Trophoblast cell (in vitro differentiated cells and primary cell): ENCODE measurements at regions not wholly inside any gene's neighbourhood (a gene's known extent, or its start where the extent isn't known, plus 50 kb on each side); places are given as distances from the start of the nearest gene placed in this dataset.
"Not testable (repeated sequence)": the region's sequence is repeated elsewhere in the genome, so short reads cannot be mapped to it uniquely, and the experiment has no call there.

Experiments used
- DNase-seq, 2 donors: peaks; one replicate each; pipeline ENCODE4 v3.0.0-alpha.2; 2016
- H2AFZ ChIP-seq: 2 replicates; pipeline ENCODE4 v1.6.1; 2013; ENCODE audit warnings: low read length, moderate library complexity, mild to moderate bottlenecking; ENCODE audit not compliant: insufficient read depth, poor library complexity
- H2AK5ac ChIP-seq: 2 replicates; pipeline ENCODE4 v1.6.1; 2013; ENCODE audit warnings: mild to moderate bottlenecking, low read length
- H2BK120ac ChIP-seq: 2 replicates; pipeline ENCODE4 v1.6.1; 2013; ENCODE audit warnings: low read length, mild to moderate bottlenecking, moderate library complexity; ENCODE audit not compliant: insufficient read depth, poor library complexity
- H2BK12ac ChIP-seq: 2 replicates; pipeline ENCODE4 v1.6.1; 2013; ENCODE audit warnings: mild to moderate bottlenecking, low read length, moderate library complexity
- H2BK5ac ChIP-seq: 2 replicates; pipeline ENCODE4 v1.6.1; 2013; ENCODE audit warnings: low read length, low read depth, moderate library complexity, mild to moderate bottlenecking; ENCODE audit not compliant: poor library complexity
- H3K14ac ChIP-seq: 2 replicates; pipeline ENCODE4 v1.6.1; 2013; ENCODE audit warnings: mild to moderate bottlenecking, low read length
- H3K18ac ChIP-seq: 2 replicates; pipeline ENCODE4 v1.6.1; 2013; ENCODE audit warnings: mild to moderate bottlenecking, low read length
- H3K23ac ChIP-seq: 2 replicates; pipeline ENCODE4 v1.6.1; 2013; ENCODE audit warnings: low read length
- H3K27ac ChIP-seq: 2 replicates; pipeline ENCODE4 v1.5.1; 2013; ENCODE audit warnings: low read depth, mild to moderate bottlenecking, inconsistent platforms, low read length, moderate library complexity
- H3K27me3 ChIP-seq: 2 replicates; pipeline ENCODE4 v1.6.1; 2013; ENCODE audit warnings: inconsistent platforms, mild to moderate bottlenecking, low read length, moderate library complexity; ENCODE audit not compliant: insufficient read depth
- H3K36me3 ChIP-seq, 2 experiments: 1 replicate in 1 of 2; 2 replicates in 1 of 2; pipeline ENCODE4 v1.6.1; 2013; ENCODE audit warnings: low read length in 2 of 2, mild to moderate bottlenecking in 2 of 2, moderate library complexity in 1 of 2; ENCODE audit not compliant: insufficient read depth in 2 of 2, control insufficient read depth in 1 of 2
- H3K4ac ChIP-seq: 2 replicates; pipeline ENCODE4 v1.6.1; 2013; ENCODE audit warnings: low read depth, mild to moderate bottlenecking, low read length, moderate library complexity
- H3K4me1 ChIP-seq, 2 experiments: 1 replicate in 1 of 2; 2 replicates in 1 of 2; pipeline ENCODE4 v1.6.1; 2013; ENCODE audit warnings: low read length in 2 of 2, mild to moderate bottlenecking in 2 of 2, moderate library complexity in 1 of 2; ENCODE audit not compliant: insufficient read depth in 2 of 2, control insufficient read depth in 1 of 2
- H3K4me2 ChIP-seq: 2 replicates; pipeline ENCODE4 v1.6.1; 2013; ENCODE audit warnings: inconsistent platforms, mild to moderate bottlenecking, low read length, moderate library complexity
- H3K4me3 ChIP-seq: 2 replicates; pipeline ENCODE4 v1.5.1; 2013; ENCODE audit warnings: mild to moderate bottlenecking, low read depth, low read length, inconsistent platforms
- H3K79me1 ChIP-seq: one replicate; pipeline ENCODE4 v1.6.1; 2013; ENCODE audit warnings: low read length
- H3K79me2 ChIP-seq: 2 replicates; pipeline ENCODE4 v1.6.1; 2013; ENCODE audit warnings: low read length, mild to moderate bottlenecking; ENCODE audit not compliant: control insufficient read depth, insufficient read depth, poor library complexity
- H3K9ac ChIP-seq: 2 replicates; pipeline ENCODE4 v1.6.1; 2013; ENCODE audit warnings: mild to moderate bottlenecking, low read length
- H3K9me3 ChIP-seq: 2 replicates; pipeline ENCODE4 v1.6.1; 2013; ENCODE audit warnings: low read depth, mild to moderate bottlenecking, control low read depth, inconsistent platforms, low read length; ENCODE audit not compliant: insufficient read depth
- H4K12ac ChIP-seq: 2 replicates; pipeline ENCODE4 v1.6.1; 2013; ENCODE audit warnings: low read depth, mild to moderate bottlenecking, low read length, moderate library complexity
- H4K8ac ChIP-seq: 2 replicates; pipeline ENCODE4 v1.6.1; 2013; ENCODE audit warnings: low read depth, mild to moderate bottlenecking, low read length, moderate library complexity
- H4K91ac ChIP-seq: one replicate; pipeline ENCODE4 v1.6.1; 2013; ENCODE audit warnings: low read depth, mild to moderate bottlenecking, low read length, moderate library complexity
- WGBS: extraction: QIAGEN DNeasy Blood & Tissue Kit; methylation state at CpG from one replicate; pipeline ENCODE4 v1.1.7; 2013; ENCODE audit warnings: missing lambda C conversion rate; ENCODE audit not compliant: insufficient read length, insufficient coverage; ENCODE audit errors: extremely low coverage; 5-methylcytosine and 5-hydroxymethylcytosine counted together

DNA sequence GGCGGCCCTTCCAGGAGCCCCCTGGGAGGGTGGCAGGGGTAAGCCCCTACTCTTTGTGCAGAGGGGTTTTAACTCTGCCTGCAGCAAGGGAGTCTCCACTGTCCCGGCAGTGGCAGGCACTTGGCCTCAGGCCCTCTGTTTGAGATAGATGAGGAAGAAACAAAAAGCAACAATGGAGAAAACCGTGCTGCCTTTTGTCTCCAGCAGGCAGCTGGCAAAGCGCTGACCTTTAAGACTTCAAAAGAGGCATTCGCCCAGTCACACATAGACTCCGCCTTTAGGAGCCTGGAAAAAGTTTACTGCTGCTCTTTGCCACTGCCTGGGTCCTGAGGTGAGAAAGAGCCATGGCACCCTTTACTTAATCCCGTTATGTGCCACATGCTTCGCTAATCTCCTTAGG, 158.2 kb upstream of the NTF3 start:
- H2BK120ac ChIP-seq: no peak overlapping the region
- no peak overlapping the region for H3K4ac ChIP-seq
- H4K91ac ChIP-seq: no peak overlapping the region
- H3K4me2 ChIP-seq: no peak overlapping the region
- H2AFZ ChIP-seq: no peak overlapping the region
- H2BK5ac ChIP-seq: no peak overlapping the region
- H3K18ac ChIP-seq: no peak overlapping the region
- no peak overlapping the region for H2BK12ac ChIP-seq
- H3K79me1 ChIP-seq: no peaks in the 10 kb centered on the region
- H3K14ac ChIP-seq: no peak overlapping the region
- no CpG with 5 or more reads among the region's 8 CpGs for WGBS
- no peak overlapping the region for H4K8ac ChIP-seq
- no peaks in the 10 kb centered on the region for H3K79me2 ChIP-seq
- H3K36me3 ChIP-seq: no peaks in the 10 kb centered on the region
- H3K27me3 ChIP-seq: no peaks in the 10 kb centered on the region
- no peak for DNase-seq
- H3K4me1 ChIP-seq: no peaks in the 10 kb centered on the region
- no peak overlapping the region for H4K12ac ChIP-seq
- H3K27ac ChIP-seq: no peak overlapping the region
- H3K23ac ChIP-seq: no peak overlapping the region
- H3K9ac ChIP-seq: no peak overlapping the region
- H2AK5ac ChIP-seq: no peak overlapping the region
- H3K4me3 ChIP-seq: no peak overlapping the region
- H3K9me3 ChIP-seq: peaks cover 2% of the 10 kb centered on the region

DNA sequence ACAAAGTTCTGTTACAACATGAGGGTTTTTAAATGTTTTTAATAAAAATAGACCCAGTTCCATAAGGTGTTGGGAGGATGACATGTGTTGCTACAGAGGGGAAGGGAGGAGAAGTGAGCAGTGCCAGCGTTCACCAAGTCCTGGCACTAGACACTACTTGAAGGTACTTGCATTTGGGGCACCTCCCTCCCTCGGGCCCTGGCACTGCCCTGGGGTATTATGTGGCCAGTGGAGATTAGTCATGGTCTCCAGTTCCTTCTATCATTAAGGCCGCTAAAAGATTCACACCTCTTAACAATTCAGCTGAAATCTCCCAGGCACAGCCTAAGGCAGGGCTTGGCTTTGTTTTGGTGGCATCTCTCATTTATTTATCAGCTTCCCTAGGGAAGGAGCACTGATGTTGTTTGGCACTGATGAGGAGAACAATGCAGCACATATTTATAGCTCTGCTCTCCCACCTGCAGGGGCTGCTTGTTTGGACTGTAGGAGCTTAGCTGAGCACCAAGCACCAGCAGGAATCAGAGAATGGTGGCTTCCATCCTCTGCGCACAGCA, 155.5 kb upstream of the NTF3 start:
- no peak overlapping the region for H2AK5ac ChIP-seq
- no peak overlapping the region for H2BK120ac ChIP-seq
- H3K14ac ChIP-seq: no peak overlapping the region
- no peak overlapping the region for H2AFZ ChIP-seq
- H3K27ac ChIP-seq: no peak overlapping the region
- H3K9ac ChIP-seq: no peak overlapping the region
- H3K4ac ChIP-seq: no peak overlapping the region
- peaks cover 2% of the 10 kb centered on the region for H3K9me3 ChIP-seq
- no peak overlapping the region for H3K18ac ChIP-seq
- H3K23ac ChIP-seq: no peak overlapping the region
- H3K4me1 ChIP-seq: no peaks in the 10 kb centered on the region
- H4K12ac ChIP-seq: no peak overlapping the region
- no CpG with 5 or more reads among the region's 4 CpGs for WGBS
- no peaks in the 10 kb centered on the region for H3K79me1 ChIP-seq
- no peak overlapping the region for H3K4me2 ChIP-seq
- no peak overlapping the region for H3K4me3 ChIP-seq
- no peak overlapping the region for H2BK12ac ChIP-seq
- no peak overlapping the region for H2BK5ac ChIP-seq
- no peak overlapping the region for H4K91ac ChIP-seq
- H3K79me2 ChIP-seq: no peaks in the 10 kb centered on the region
- no peak for DNase-seq
- no peak overlapping the region for H4K8ac ChIP-seq
- no peaks in the 10 kb centered on the region for H3K27me3 ChIP-seq
- no peaks in the 10 kb centered on the region for H3K36me3 ChIP-seq

DNA sequence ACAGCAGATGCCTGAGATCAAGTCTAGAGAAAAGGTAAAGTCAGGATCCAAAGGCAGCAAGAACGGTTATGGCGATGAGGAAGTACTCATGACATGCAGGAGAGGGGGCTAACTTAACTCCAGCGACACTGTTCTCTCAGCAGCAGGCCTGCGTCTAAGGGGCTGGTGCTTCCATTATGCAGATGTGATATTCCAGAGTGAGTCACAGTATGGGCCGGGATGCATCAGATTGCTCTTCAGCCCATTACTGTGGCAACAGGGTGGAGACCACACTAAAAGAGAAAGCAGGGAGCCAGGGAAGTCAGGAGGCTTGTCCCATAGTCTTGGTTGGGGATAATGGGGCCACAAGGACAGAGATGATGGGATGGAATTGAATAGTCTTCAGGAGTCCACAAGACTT, 151.8 kb upstream of the NTF3 start:
- H3K9me3 ChIP-seq: peaks cover 2% of the 10 kb centered on the region
- H2BK12ac ChIP-seq: no peak overlapping the region
- no peaks in the 10 kb centered on the region for H3K79me2 ChIP-seq
- H3K4ac ChIP-seq: no peak overlapping the region
- H3K18ac ChIP-seq: no peak overlapping the region
- H3K27me3 ChIP-seq: no peaks in the 10 kb centered on the region
- H2AK5ac ChIP-seq: no peak overlapping the region
- no peak overlapping the region for H2BK120ac ChIP-seq
- no peaks in the 10 kb centered on the region for H3K36me3 ChIP-seq
- no peak overlapping the region for H4K12ac ChIP-seq
- H3K9ac ChIP-seq: no peak overlapping the region
- H3K23ac ChIP-seq: no peak overlapping the region
- no peak overlapping the region for H3K27ac ChIP-seq
- H3K4me1 ChIP-seq: no peaks in the 10 kb centered on the region
- no peak overlapping the region for H2AFZ ChIP-seq
- no peak for DNase-seq
- WGBS: no CpG with 5 or more reads among the region's 5 CpGs
- no peaks in the 10 kb centered on the region for H3K79me1 ChIP-seq
- no peak overlapping the region for H3K4me2 ChIP-seq
- H4K91ac ChIP-seq: no peak overlapping the region
- no peak overlapping the region for H2BK5ac ChIP-seq
- H4K8ac ChIP-seq: no peak overlapping the region
- H3K14ac ChIP-seq: no peak overlapping the region
- H3K4me3 ChIP-seq: no peak overlapping the region

DNA sequence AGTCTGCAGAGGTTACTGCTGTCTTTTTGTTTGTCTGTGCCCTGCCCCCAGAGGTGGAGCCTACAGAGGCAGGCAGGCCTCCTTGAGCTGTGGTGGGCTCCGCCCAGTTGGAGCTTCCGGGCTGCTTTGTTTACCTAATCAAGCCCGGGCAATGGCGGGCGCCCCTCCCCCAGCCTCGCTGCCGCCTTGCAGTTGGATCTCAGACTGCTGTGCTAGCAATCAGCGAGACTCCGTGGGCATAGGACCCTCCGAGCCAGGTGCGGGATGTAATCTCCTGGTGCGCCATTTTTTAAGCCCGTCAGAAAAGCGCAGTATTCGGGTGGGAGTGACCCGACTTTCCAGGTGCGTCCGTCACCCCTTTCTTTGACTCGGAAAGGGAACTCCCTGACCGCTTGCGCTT, 141.5 kb upstream of the NTF3 start:
- H3K23ac ChIP-seq, H3K9ac ChIP-seq, H3K4me2 ChIP-seq, H4K91ac ChIP-seq, H2BK12ac ChIP-seq, H3K9me3 ChIP-seq, H2BK120ac ChIP-seq, H2BK5ac ChIP-seq, H3K36me3 ChIP-seq, H3K4ac ChIP-seq, H3K18ac ChIP-seq, H3K79me2 ChIP-seq, H3K4me3 ChIP-seq, H3K27me3 ChIP-seq, H2AK5ac ChIP-seq, H3K27ac ChIP-seq, H3K79me1 ChIP-seq, H2AFZ ChIP-seq, H3K4me1 ChIP-seq, H4K8ac ChIP-seq, H3K14ac ChIP-seq, H4K12ac ChIP-seq, DNase-seq: not testable (repeated sequence)
- no CpG with 5 or more reads among the region's 21 CpGs for WGBS
